ENCODE measurements at regions not wholly inside any gene's neighbourhood (a gene's known extent, or its start where the extent isn't known, plus 50 kb on each side); places are given as distances from the start of the nearest gene placed in this dataset.
"Not testable (repeated sequence)": the region's sequence is repeated elsewhere in the genome, so short reads cannot be mapped to it uniquely, and the experiment has no call there.

DNA sequence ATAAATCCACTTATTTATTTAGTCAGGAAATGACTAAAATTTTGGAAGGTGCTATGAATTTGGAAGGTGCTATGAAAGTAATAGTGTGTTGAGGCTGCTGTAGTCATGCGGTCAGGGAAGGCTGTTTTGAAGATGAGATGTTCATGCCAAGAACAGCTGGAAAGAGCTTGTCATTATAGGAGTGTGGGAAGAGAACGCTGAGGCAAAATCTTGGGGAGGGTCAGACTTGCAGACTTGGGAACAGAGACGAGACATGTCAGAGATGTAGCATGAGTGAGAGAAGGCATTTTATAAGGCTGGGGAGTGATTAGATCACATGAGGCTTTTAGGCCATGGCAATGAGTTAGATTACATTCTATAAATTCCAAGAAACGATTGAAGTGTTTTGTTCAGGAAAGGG lies 124.0 kb upstream of the B3GAT2 start:
- H3K4me2 ChIP-seq = no peak overlapping the region

DNA sequence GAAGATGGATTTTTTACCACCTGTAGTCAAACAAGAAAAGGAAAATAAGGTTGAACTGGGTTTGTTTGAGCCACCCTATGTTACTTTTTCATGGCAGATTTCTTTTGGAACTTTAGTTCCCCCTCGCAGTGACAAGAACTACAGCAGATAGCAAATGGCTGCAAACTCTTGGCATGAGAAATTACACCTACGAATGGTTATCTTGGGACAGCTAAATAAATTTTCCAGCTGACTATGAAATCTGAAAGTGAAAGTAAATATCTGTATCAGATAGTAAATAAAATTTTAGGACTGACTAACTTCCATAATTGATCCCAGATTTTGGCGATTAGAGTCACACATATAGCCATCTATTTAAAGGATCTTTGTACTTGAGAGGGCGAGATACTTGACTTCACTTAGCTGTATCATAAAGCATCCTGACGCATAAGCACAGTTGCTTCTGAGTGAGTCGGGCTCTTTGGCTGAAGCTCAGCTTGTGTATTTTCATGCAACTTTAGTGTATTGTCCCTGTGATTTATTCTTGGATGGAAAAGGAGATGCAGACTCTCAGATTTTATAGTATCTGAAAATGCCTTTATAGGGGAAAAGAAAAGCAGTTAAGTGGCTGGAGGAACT lies 125.3 kb upstream of the B3GAT2 start:
- no peak for TF ChIP-seq Cebpa-rat (IDR thresholded peaks at IDR 0.05)
- Histone ChIP-seq H3K9me3 (peaks cover 11% of the 10 kb centered on the region), H3K4me1 (no peaks in the 10 kb centered on the region), H3K9ac (no peak overlapping the region), H3K27ac (no peak overlapping the region), H3K4me3 (no peak overlapping the region), H3K36me3 (no peaks in the 10 kb centered on the region), H3K4me2 (no peak overlapping the region), H3K27me3 (no peaks in the 10 kb centered on the region), H4K20me1 (no peaks in the 10 kb centered on the region)

More for the DNA sequence above, 124.0 kb upstream of the B3GAT2 start:
- TF ChIP-seq Cebpa-rat (IDR thresholded peaks at IDR 0.05) = no peak
- no peak overlapping the region for H3K4me3 ChIP-seq
- H3K36me3 ChIP-seq = no peaks in the 10 kb centered on the region
- no peak overlapping the region for H3K9ac ChIP-seq
- H3K27me3 ChIP-seq = no peaks in the 10 kb centered on the region
- no peak overlapping the region for H3K27ac ChIP-seq
- H3K4me1 ChIP-seq = no peaks in the 10 kb centered on the region
- H4K20me1 ChIP-seq = no peaks in the 10 kb centered on the region
- peaks cover 11% of the 10 kb centered on the region for H3K9me3 ChIP-seq

DNA sequence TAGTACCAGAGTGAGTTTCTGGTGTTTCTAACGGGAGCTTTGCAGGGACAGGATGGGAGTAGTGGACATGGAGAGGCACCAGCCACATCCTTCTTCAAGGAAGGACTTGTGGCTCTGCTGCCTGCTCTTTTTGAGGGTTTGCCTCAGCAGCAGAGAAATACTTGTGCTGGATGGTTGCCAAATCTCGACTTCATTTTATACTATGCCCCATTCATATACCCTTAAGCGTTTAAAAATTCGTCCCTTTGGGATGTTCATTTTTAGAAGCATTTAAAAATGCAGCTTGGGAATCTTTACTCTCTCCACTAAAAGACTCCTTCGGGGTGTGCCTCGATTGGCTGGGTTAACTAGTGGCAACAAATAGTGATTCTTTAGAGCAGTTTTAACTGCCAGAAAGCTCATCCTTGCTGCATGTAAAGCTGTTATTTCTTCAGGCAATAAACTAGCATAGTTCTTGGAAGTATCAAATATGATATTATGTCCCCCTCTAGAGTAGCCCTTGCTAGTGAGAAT lies 126.5 kb upstream of the B3GAT2 start:
- Histone ChIP-seq H3K27ac (no peak overlapping the region), H3K27me3 (no peaks in the 10 kb centered on the region), H3K36me3 (no peaks in the 10 kb centered on the region), H3K4me2 (no peak overlapping the region), H4K20me1 (no peaks in the 10 kb centered on the region), H3K4me1 (no peaks in the 10 kb centered on the region), H3K9ac (no peak overlapping the region), H3K4me3 (no peak overlapping the region), H3K9me3 (peaks cover 3% of the 10 kb centered on the region)
- TF ChIP-seq Cebpa-rat (IDR thresholded peaks at IDR 0.05) = no peak

DNA sequence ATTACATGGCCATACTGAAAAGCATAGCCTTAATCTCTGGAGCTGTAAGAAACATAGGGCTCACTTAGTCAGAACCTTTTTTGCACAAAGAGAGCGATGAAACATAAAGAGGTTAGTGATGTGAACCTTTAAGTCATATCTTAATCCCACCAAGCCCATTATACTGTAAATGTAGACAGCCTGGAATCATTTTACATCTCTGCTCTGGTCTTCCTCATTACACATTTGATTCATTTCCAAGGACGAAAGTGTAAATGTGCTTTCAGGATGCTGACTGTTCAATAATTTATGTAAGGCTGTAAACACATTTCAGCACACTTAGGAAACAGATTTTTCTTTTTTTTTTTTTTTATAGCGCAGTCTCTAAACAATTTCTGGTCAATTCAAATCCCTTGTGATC lies 131.3 kb upstream of the B3GAT2 start:
- no peak for TF ChIP-seq Cebpa-rat (IDR thresholded peaks at IDR 0.05)
- H3K9ac ChIP-seq = no peak overlapping the region
- no peaks in the 10 kb centered on the region for H4K20me1 ChIP-seq
- H3K4me1 ChIP-seq = no peaks in the 10 kb centered on the region
- H3K4me2 ChIP-seq = no peak overlapping the region
- H3K27me3 ChIP-seq = no peaks in the 10 kb centered on the region
- H3K9me3 ChIP-seq = no peaks in the 10 kb centered on the region
- H3K4me3 ChIP-seq = no peak overlapping the region
- H3K27ac ChIP-seq = no peak overlapping the region
- no peaks in the 10 kb centered on the region for H3K36me3 ChIP-seq

DNA sequence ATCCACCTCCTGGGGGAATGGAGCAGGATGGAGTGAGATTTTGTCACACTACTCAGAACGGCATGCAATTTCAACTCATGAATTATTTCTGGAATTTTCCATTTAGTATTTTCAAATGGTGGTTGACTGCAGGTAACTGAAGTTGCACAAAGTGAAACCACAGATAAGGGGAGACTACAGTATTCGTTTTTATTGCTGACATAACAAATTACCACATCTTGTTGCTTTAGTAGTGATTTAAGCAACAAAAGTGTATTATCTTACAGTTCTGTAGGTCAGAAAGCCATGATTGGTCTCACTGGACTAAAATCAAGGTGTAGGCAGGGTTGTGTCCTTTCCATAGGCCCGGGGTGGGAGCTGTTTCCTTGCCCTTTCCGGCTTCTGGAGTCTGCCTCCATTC lies 133.4 kb upstream of the B3GAT2 start:
- H3K4me3 ChIP-seq = no peak overlapping the region
- no peaks in the 10 kb centered on the region for H4K20me1 ChIP-seq
- H3K4me2 ChIP-seq = no peak overlapping the region
- H3K9ac ChIP-seq = no peak overlapping the region
- H3K9me3 ChIP-seq = no peaks in the 10 kb centered on the region
- no peaks in the 10 kb centered on the region for H3K4me1 ChIP-seq
- no peaks in the 10 kb centered on the region for H3K36me3 ChIP-seq
- no peak for TF ChIP-seq Cebpa-rat (IDR thresholded peaks at IDR 0.05)
- H3K27ac ChIP-seq = no peak overlapping the region
- no peaks in the 10 kb centered on the region for H3K27me3 ChIP-seq

GRCh38 chr6:71091167-71091566 lies 134.3 kb upstream of the B3GAT2 start:
- Histone ChIP-seq H3K27me3 (no peaks in the 10 kb centered on the region), H4K20me1 (no peaks in the 10 kb centered on the region)
- TF ChIP-seq Cebpa-rat (IDR thresholded peaks at IDR 0.05) = no peak

GRCh38 chr6:71091956-71092355 lies 135.1 kb upstream of the B3GAT2 start:
- Histone ChIP-seq H3K9me3 (no peaks in the 10 kb centered on the region), H3K4me2 (no peak overlapping the region), H3K9ac (no peak overlapping the region), H3K27me3 (no peaks in the 10 kb centered on the region), H3K4me3 (no peak overlapping the region), H3K4me1 (no peaks in the 10 kb centered on the region), H4K20me1 (no peaks in the 10 kb centered on the region), H3K27ac (no peak overlapping the region), H3K36me3 (no peaks in the 10 kb centered on the region)
- no peak for TF ChIP-seq Cebpa-rat (IDR thresholded peaks at IDR 0.05)

More at GRCh38 chr6:71091167-71091566, 134.3 kb upstream of the B3GAT2 start:
- Histone ChIP-seq H3K4me3 (no peak overlapping the region), H3K4me1 (no peaks in the 10 kb centered on the region), H3K4me2 (no peak overlapping the region), H3K9ac (no peak overlapping the region), H3K9me3 (no peaks in the 10 kb centered on the region), H3K27ac (no peak overlapping the region), H3K36me3 (no peaks in the 10 kb centered on the region)

- not testable (repeated sequence) for H3K4me3 ChIP-seq, H3K27me3 ChIP-seq, H3K9ac ChIP-seq, H3K27ac ChIP-seq, H3K36me3 ChIP-seq, H3K4me1 ChIP-seq, H4K20me1 ChIP-seq, H3K4me2 ChIP-seq
- peaks cover 11% of the 10 kb centered on the region for H3K9me3 ChIP-seq
These were observed 140.4 kb upstream of the B3GAT2 start for GRCh38 chr6:71097264-71097663.

- H3K4me3 ChIP-seq = no peak overlapping the region
These were observed 142.8 kb upstream of the B3GAT2 start for GRCh38 chr6:71099649-71100048.

GRCh38 chr6:71103130-71103529 lies 146.3 kb upstream of the B3GAT2 start:
- Histone ChIP-seq H3K4me1 (no peaks in the 10 kb centered on the region), H3K4me2 (no peak overlapping the region), H3K4me3 (no peak overlapping the region), H3K9me3 (peaks cover 11% of the 10 kb centered on the region), H3K27ac (no peak overlapping the region), H4K20me1 (no peaks in the 10 kb centered on the region), H3K27me3 (no peaks in the 10 kb centered on the region), H3K9ac (no peak overlapping the region), H3K36me3 (no peaks in the 10 kb centered on the region)
- no peak for TF ChIP-seq Cebpa-rat (IDR thresholded peaks at IDR 0.05)

More at GRCh38 chr6:71099649-71100048, 142.8 kb upstream of the B3GAT2 start:
- H3K27me3 ChIP-seq = no peaks in the 10 kb centered on the region
- no peak for TF ChIP-seq Cebpa-rat (IDR thresholded peaks at IDR 0.05)
- no peaks in the 10 kb centered on the region for H3K36me3 ChIP-seq
- H3K4me1 ChIP-seq = no peaks in the 10 kb centered on the region
- H3K4me2 ChIP-seq = no peak overlapping the region
- H3K9ac ChIP-seq = no peak overlapping the region
- no peak overlapping the region for H3K27ac ChIP-seq
- no peaks in the 10 kb centered on the region for H4K20me1 ChIP-seq
- H3K9me3 ChIP-seq = peaks cover 11% of the 10 kb centered on the region

DNA sequence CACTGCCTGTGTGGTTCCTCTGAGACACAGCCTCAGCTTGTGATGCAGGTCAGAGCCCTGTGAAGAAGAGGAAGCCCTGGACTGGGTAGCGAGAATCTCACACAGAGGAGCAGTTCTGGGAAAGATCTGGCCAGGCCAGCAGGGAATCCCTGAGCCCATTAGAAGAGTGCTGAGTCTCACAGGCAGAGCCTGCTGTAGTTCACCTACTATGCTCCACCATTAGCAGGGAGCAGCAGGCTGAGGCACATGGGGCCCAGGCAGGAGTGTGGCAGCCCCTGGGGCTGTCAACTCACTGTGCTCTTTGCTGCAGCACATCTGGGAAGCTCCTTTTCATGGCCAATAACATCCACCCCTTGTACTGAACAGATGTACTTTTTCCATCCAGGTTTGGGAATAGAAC lies 146.8 kb upstream of the B3GAT2 start:
- Histone ChIP-seq H3K27me3 (no peaks in the 10 kb centered on the region), H3K36me3 (no peaks in the 10 kb centered on the region), H3K4me3 (no peak overlapping the region)

More for the DNA sequence above, 146.8 kb upstream of the B3GAT2 start:
- H3K9me3 ChIP-seq = peaks cover 11% of the 10 kb centered on the region
- no peaks in the 10 kb centered on the region for H3K4me1 ChIP-seq
- no peaks in the 10 kb centered on the region for H4K20me1 ChIP-seq
- H3K9ac ChIP-seq = no peak overlapping the region
- TF ChIP-seq Cebpa-rat (IDR thresholded peaks at IDR 0.05) = no peak
- H3K27ac ChIP-seq = no peak overlapping the region
- no peak overlapping the region for H3K4me2 ChIP-seq

Measured in BLaER1 (cell line).